Smooth muscle cell (in vitro differentiated cells): ENCODE measurements at regions not wholly inside any gene's neighbourhood (a gene's known extent, or its start where the extent isn't known, plus 50 kb on each side); places are given as distances from the start of the nearest gene placed in this dataset.

Experiments used
- DNase-seq: peaks from one replicate; lab custom pipeline; 2025; ENCODE audit not compliant: unreplicated experiment; lab: John Stamatoyannopoulos, UW
- H2AFZ ChIP-seq: fragments of 200-600 bp; sonication (generic); 2 replicates; pipeline ENCODE4 v1.6.0; 2016; ENCODE audit warnings: antibody characterized with exemption, low read depth, mild to moderate bottlenecking
- H3F3A ChIP-seq: fragments of 200-600 bp; sonication (generic); 2 replicates; pipeline ENCODE4 v1.6.0; 2017; ENCODE audit warnings: antibody characterized with exemption, low read depth
- H3K27ac ChIP-seq: fragments of 200-600 bp; sonication (generic); 2 replicates; pipeline ENCODE4 v1.5.1; 2016; ENCODE audit warnings: low read depth, mild to moderate bottlenecking
- H3K27me3 ChIP-seq: fragments of 200-600 bp; sonication (generic); 2 replicates; pipeline ENCODE4 v1.6.1; 2016; ENCODE audit warnings: low read depth, mild to moderate bottlenecking
- H3K36me3 ChIP-seq: fragments of 200-600 bp; sonication (generic); 2 replicates; pipeline ENCODE4 v1.5.1; 2016; ENCODE audit warnings: low read depth
- H3K4me1 ChIP-seq: fragments of 200-600 bp; sonication (generic); 2 replicates; pipeline ENCODE4 v1.5.1; 2016; ENCODE audit warnings: low read depth
- H3K4me2 ChIP-seq: fragments of 200-600 bp; sonication (generic); 2 replicates; pipeline ENCODE4 v1.6.0; 2016; ENCODE audit warnings: mild to moderate bottlenecking
- H3K4me3 ChIP-seq: fragments of 200-600 bp; sonication (generic); 2 replicates; pipeline ENCODE4 v1.5.1; 2016; ENCODE audit warnings: mild to moderate bottlenecking
- H3K79me2 ChIP-seq: fragments of 200-600 bp; sonication (generic); 2 replicates; pipeline ENCODE4 v1.6.0; 2016; ENCODE audit warnings: low read depth, mild to moderate bottlenecking
- H3K9ac ChIP-seq: fragments of 200-600 bp; sonication (generic); 2 replicates; pipeline ENCODE4 v1.6.0; 2016; ENCODE audit warnings: low read depth
- H3K9me3 ChIP-seq: fragments of 200-600 bp; sonication (generic); replicated peaks from 2 replicates; pipeline ENCODE4 v1.5.1; 2016; ENCODE audit warnings: low read depth
- H4K20me1 ChIP-seq: fragments of 200-600 bp; sonication (generic); 2 replicates; pipeline ENCODE4 v1.6.0; 2016; ENCODE audit warnings: low read depth
- WGBS: methylation state at CpG from one replicate; pipeline ENCODE4 v1.1.7; 2016; ENCODE audit warnings: low lambda C conversion rate; 5-methylcytosine and 5-hydroxymethylcytosine counted together
- TF ChIP-seq, protein P1 (sequence below): fragments of 200-600 bp; sonication (generic); IDR thresholded peaks from 2 replicates; pipeline ENCODE4 v1.5.1; 2017; ENCODE audit warnings: borderline replicate concordance, mild to moderate bottlenecking, antibody characterized with exemption; ENCODE audit not compliant: insufficient read depth, poor library complexity, severe bottlenecking

- 90% methylated on average over 1 of the region's 1 CpG for WGBS
- H2AFZ ChIP-seq = no peak overlapping the region
- no peaks in the 10 kb centered on the region for H3K4me1 ChIP-seq
- H3K9me3 ChIP-seq = no peaks in the 10 kb centered on the region
- no peaks in the 10 kb centered on the region for H3K36me3 ChIP-seq
- no peaks in the 10 kb centered on the region for H4K20me1 ChIP-seq
- TF ChIP-seq, protein P1, sequence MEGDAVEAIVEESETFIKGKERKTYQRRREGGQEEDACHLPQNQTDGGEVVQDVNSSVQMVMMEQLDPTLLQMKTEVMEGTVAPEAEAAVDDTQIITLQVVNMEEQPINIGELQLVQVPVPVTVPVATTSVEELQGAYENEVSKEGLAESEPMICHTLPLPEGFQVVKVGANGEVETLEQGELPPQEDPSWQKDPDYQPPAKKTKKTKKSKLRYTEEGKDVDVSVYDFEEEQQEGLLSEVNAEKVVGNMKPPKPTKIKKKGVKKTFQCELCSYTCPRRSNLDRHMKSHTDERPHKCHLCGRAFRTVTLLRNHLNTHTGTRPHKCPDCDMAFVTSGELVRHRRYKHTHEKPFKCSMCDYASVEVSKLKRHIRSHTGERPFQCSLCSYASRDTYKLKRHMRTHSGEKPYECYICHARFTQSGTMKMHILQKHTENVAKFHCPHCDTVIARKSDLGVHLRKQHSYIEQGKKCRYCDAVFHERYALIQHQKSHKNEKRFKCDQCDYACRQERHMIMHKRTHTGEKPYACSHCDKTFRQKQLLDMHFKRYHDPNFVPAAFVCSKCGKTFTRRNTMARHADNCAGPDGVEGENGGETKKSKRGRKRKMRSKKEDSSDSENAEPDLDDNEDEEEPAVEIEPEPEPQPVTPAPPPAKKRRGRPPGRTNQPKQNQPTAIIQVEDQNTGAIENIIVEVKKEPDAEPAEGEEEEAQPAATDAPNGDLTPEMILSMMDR = no peak
- H3K4me3 ChIP-seq = no peak overlapping the region
- H3K9ac ChIP-seq = peak overlapping the region; percentile 82
- peak overlapping the region; percentile 97 for H3K27ac ChIP-seq
- no peaks in the 10 kb centered on the region for H3K27me3 ChIP-seq
- DNase-seq = no peak
- peak overlapping the region; percentile 15 for H3K4me2 ChIP-seq
- peaks cover 15% of the 10 kb centered on the region for H3F3A ChIP-seq
- no peaks in the 10 kb centered on the region for H3K79me2 ChIP-seq
These were observed 138.3 kb upstream of the ETAA1 start for GRCh38 chr2:67258831-67259230.

DNA sequence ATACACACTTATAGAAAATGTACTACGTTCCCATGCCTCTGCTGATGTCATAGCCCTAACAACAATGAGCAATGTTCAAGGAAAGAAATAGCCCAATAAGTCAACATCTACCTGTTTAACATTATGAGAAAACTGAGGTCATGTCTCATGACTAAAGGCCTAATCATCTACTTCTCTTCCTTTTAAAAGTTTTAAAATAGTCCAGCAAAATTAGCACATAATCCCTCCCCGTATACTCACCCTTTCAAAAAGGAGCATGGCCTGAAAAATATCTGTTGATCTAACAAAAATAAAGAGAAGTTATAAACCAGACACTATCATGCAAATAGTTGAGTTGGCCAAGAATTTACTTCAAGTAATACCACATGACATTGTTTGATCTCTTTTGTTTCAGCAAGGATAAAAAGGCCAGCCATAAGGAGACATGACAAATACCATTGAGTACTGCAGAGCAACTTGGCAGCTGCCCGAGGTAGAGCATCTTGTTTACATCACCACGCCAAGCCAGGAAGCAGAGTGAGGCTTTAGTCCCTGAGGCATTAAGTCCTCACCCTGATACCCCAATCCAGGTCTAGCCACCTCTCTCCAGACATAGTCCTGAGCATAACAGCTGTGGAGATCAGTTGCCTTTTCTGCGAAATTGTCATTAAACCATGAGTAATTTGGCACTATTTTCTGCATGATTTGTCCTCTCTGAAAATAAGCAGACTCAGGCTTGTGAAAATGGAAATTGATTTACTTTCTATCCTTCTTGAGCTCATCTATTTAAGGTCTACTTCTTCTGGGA, 137.4 kb upstream of the ETAA1 start:
- Histone ChIP-seq H3K27me3 (no peaks in the 10 kb centered on the region), H3K36me3 (no peaks in the 10 kb centered on the region), H3K4me2 (peak overlapping the region; percentile 15), H4K20me1 (no peaks in the 10 kb centered on the region), H3K9me3 (no peaks in the 10 kb centered on the region), H3K9ac (peak overlapping the region; percentile 82), H3K27ac (peak overlapping the region; percentile 97), H3F3A (peaks cover 15% of the 10 kb centered on the region), H3K4me1 (no peaks in the 10 kb centered on the region), H2AFZ (no peak overlapping the region), H3K4me3 (no peak overlapping the region), H3K79me2 (no peaks in the 10 kb centered on the region)
- WGBS = 20% methylated on average over 5 of the region's 5 CpGs
- TF ChIP-seq, protein P1 = no peak
- no peak for DNase-seq

DNA sequence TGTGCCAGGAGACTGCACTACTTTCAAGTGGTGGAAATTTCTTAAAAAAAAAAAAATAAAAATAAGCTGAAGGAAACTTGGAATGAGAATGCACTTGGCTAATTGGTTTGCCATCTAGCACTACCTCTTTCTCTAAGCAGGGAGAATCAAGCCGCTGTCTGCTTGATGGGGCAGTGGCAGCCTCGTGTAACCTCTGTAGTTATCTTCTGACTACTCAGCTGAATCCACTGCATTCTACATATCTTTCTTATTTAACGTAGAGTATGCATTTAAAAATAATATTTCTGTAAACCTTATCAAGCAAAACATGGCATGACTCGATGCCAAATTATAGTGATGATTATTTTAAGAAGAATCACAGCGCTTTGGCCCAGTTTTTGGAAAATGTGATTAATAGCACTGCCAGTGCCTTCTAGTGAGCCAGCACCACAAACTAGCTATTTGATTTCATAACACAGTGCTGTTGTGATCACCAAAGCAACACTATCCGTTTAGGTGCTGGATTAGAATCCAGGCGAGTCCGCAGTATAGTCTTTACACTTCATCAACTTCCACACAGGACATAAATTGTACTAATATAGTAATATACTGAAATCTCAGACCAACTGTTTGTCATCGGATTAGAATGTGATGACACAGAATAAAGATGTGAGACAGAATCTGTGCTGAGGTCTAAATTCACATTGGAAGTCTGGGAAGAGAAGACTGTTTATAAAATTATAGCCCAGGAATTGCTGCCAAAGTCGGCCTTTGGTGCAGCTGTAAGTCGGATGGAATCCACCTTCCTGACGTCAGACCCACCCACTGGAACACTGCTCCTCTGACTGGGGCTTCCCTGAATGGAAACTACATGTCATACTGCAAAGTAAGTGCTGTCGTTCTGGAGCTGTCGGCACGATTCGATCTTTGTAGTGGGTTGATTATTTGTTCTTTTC, 136.5 kb upstream of the ETAA1 start:
- no peaks in the 10 kb centered on the region for H4K20me1 ChIP-seq
- H3K4me1 ChIP-seq = no peaks in the 10 kb centered on the region
- H3K27ac ChIP-seq = peak overlapping the region; percentile 97
- H3K9ac ChIP-seq = peak overlapping the region; percentile 82
- no peak overlapping the region for H3K4me3 ChIP-seq
- no peaks in the 10 kb centered on the region for H3K36me3 ChIP-seq
- peak overlapping the region; percentile 76 for H3K4me2 ChIP-seq
- H3K27me3 ChIP-seq = no peaks in the 10 kb centered on the region
- no peaks in the 10 kb centered on the region for H3K9me3 ChIP-seq
- H3K79me2 ChIP-seq = no peaks in the 10 kb centered on the region
- TF ChIP-seq, protein P1 = no peak
- DNase-seq = peak; percentile 25
- peaks cover 15% of the 10 kb centered on the region for H3F3A ChIP-seq
- H2AFZ ChIP-seq = peak overlapping the region; percentile 71
- 39% methylated on average over 16 of the region's 16 CpGs for WGBS
